BJ (cell line): ENCODE measurements at regions not wholly inside any gene's neighbourhood (a gene's known extent, or its start where the extent isn't known, plus 50 kb on each side); places are given as distances from the start of the nearest gene placed in this dataset.

Experiments used
- CTCF ChIA-PET: fragments of 350-600 bp; formaldehyde crosslinking; extraction: SDS; loops from one replicate; lab custom pipeline; 2021; ENCODE audit warnings: antibody characterized with exemption, inconsistent platforms; lab: Yijun Ruan, JAX
- POLR2A ChIA-PET: fragments of 300-600 bp; sonication (Branson Sonifier 250); formaldehyde crosslinking; extraction: SDS; loops from one replicate; lab custom pipeline; 2021; ENCODE audit warnings: antibody characterized with exemption; lab: Charles Lee
- DNase-seq: peaks from one replicate; pipeline ENCODE4 v3.0.0-alpha.2; 2011; ENCODE audit warnings: low read depth
- H3K27me3 ChIP-seq: 2 replicates; pipeline ENCODE4 v1.6.0; 2011; ENCODE audit warnings: low read length; ENCODE audit not compliant: control insufficient read depth, insufficient read depth
- H3K36me3 ChIP-seq: 2 replicates; pipeline ENCODE4 v1.5.1; 2011; ENCODE audit warnings: low read length; ENCODE audit not compliant: control insufficient read depth, insufficient read depth
- H3K4me3 ChIP-seq: 2 replicates; pipeline ENCODE4 v1.5.1; 2011; ENCODE audit warnings: low read depth, mild to moderate bottlenecking, control low read depth, low read length
- CTCF ChIP-seq: IDR thresholded peaks from 2 replicates; pipeline ENCODE4 v1.5.1; 2011; ENCODE audit warnings: low read depth, mild to moderate bottlenecking, control low read depth, inconsistent platforms, low read length, moderate library complexity; ENCODE audit not compliant: insufficient read depth

DNA sequence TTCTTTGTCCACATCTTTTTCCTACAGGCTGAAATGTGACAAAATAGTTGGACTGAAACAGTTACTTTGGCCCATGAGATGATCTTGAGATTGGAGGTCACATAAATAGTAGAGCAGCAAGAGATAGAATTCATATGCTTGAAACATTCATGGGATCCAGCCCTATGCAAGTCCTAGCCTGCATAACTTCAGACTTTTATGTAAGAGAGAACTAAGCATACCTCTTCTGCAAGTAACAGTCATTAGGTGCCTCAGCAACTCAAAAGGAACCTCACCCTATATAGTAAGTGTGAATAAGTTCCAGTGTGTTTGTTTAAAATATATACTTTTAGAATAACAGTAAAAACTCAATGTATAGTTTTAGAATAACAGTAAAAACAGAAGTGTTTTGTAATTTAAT, 138.0 kb upstream of the P2RY1 start:
- ChIA-PET CTCF (no interaction called here), POLR2A (no interaction called here)
- Histone ChIP-seq H3K27me3 (no peaks in the 10 kb centered on the region), H3K36me3 (no peaks in the 10 kb centered on the region), H3K4me3 (no peak overlapping the region)
- no peak for DNase-seq
- TF ChIP-seq CTCF = no peak

DNA sequence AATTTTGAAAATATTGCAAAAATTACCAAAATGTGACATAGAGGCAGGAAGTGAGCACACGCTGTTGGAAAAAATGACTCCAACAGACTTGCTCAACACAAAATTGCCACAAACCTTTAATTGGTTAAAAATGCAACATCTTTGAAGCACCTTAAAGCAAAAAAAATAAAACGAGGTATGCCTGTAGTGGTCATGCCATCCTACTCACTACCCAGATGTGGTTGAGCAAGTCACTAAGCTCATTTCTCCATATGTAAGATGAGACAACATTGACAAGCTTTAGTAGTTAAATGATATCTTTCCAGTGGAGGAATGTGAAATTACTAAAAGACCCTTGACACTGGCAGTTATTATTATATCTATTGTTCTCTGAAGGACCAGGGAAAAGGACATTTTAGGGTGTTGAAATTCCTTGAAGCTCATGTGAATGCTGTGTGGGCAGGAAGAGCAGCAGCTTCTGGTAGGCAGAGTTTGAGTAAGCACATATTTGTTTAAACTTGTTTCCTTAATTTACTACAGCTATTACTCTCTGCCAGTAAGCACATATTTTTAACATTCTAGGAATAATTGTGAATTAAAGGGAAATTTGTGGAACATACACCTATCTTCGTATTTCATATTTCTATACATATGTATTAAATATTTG, 131.6 kb upstream of the P2RY1 start:
- TF ChIP-seq CTCF = no peak
- ChIA-PET CTCF (interaction anchor here (0.6 kb wide), 1 partner anchor 111 kb away, joined by 3 read pairs; no protein-coding TSS in a partner anchor), POLR2A (no interaction called here)
- H3K27me3 ChIP-seq = no peaks in the 10 kb centered on the region
- no peak for DNase-seq
- no peak overlapping the region for H3K4me3 ChIP-seq
- no peaks in the 10 kb centered on the region for H3K36me3 ChIP-seq

- ChIA-PET CTCF (no interaction called here), POLR2A (no interaction called here)
- Histone ChIP-seq H3K4me3 (no peak overlapping the region), H3K36me3 (no peaks in the 10 kb centered on the region), H3K27me3 (no peaks in the 10 kb centered on the region)
- DNase-seq = no peak
- no peak for TF ChIP-seq CTCF
These were observed 127.8 kb upstream of the P2RY1 start for GRCh38 chr3:152706991-152707713.

DNA sequence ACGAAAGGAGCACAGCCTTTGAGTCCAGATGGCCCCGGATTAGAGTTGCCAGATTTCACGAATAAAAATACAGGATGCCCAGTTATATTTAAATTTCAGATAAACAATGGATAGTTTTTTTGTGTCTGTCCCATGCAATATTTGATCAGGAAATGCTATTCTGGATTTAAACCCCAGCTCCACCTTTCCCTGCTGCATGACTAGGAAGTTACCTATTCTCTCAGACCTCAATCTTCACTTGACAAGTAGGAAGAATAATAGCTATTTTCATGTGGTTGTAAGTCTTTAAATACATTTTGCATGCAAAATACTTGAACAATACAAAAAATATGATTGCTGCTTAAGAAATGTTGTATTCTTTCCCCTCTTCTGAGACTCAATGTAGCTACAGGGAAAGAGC, 125.3 kb upstream of the P2RY1 start:
- POLR2A ChIA-PET = no interaction called here

More for the DNA sequence above, 125.3 kb upstream of the P2RY1 start:
- Histone ChIP-seq H3K27me3 (no peaks in the 10 kb centered on the region), H3K36me3 (no peaks in the 10 kb centered on the region), H3K4me3 (no peak overlapping the region)
- DNase-seq = no peak
- CTCF ChIA-PET = interaction anchor here (0.6 kb wide), 1 partner anchor 55 kb away, joined by 4 read pairs; no protein-coding TSS in a partner anchor
- no peak for TF ChIP-seq CTCF
